NCI-H1930 (cell line): ENCODE measurements at regions not wholly inside any gene's neighbourhood (a gene's known extent, or its start where the extent isn't known, plus 50 kb on each side); places are given as distances from the start of the nearest gene placed in this dataset.

Experiments used
- DNase-seq, 2 experiments: peaks; one replicate each; lab custom pipeline; 2025; lab: John Stamatoyannopoulos, UW

DNA sequence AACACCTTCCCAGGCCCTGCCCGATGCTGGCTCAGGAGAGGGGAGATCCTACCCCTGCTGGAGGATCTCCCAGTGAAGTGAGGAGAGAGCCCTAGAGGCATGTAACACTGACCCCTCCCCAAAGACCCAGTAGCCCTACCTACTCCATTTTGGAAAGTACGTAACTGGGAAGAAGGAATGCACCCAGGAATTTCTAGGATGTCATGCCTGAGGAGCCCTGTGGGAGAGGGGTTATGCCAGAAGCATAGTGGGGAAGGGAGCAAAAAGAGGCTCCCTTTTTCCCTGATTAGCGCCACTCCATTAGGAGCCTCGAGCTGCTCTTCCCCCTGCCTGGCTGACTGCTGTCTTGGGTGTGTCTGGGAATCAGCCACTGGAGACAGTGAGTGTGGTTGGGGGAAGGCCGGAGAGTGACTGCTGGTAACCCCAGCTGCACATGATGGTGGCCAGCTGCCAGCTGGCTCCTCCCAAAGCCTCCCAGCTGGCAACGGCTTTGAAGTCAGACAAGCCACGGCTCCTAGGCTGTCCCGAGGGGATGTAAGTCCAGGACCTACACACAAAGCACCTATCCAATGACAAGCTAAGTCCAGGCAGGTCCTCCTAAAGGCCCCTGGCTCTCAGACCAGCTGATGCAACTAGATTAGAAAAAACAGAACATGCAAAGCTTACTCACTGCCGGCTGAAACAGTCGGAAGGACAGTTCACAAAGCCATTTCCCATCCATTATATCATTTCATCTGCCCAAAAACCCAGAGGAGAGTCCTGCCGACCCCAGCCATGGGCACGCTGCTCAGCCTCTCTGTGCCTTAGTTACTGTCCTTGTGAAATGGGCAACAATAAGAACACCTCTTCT is 136.5 kb upstream of the ABCA1 start:
- peak; percentile 41 to 43 for DNase-seq

- no peak for DNase-seq
Observed at GRCh38 chr9:105065098-105066088, 137.4 kb upstream of the ABCA1 start.

DNA sequence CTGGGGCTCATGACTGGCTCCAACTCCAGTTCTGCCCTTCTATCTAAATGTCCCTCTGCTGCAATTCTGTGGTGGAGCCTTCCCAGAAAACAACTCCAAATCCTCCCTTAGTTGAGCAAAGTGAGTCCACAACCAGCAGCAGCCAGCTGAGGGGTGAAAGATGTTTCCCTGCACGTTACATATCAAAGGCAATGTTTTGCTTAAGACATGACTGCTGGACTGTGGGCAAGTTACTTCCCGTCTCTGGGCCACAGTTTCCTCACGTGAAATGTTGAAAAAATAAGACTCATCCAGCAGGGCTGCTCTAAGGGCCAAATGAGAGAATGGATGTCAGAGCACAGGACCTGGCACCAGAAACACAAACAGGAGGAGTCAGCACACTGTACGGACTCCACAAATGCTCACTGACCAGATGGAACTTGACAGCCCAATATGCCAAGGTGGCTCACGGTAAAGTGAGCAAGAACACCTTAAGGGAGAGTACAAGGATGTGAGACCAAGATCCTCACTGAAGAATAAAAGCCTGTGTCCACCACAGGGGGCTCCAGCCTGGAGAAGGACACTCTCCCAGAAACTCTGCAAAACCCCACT is 138.4 kb upstream of the ABCA1 start:
- no peak for DNase-seq

- DNase-seq: no peak
Observed at GRCh38 chr9:105067895-105068580, 140.1 kb upstream of the ABCA1 start.

GRCh38 chr9:105069285-105069684 is 141.3 kb upstream of the ABCA1 start:
- DNase-seq: no peak

DNA sequence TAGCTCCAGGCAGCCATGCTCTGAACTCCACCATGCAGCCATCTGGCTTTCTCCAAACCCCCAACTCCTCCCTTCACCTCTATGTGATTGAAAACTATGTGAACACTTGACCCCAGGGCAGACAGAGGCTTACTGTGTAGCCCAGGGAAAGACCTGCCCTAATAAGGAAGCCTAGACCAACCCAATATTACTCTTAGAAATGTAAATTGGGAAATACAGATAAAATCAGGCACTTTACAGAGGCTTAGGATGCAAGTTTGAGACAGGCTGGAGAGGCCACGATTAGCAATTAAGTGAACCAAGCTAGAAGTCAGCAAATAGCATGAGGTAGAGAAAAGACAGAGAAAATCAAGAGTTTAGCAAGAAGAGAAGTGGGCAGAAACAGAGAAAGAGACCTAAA is 141.7 kb upstream of the ABCA1 start:
- no peak for DNase-seq

DNA sequence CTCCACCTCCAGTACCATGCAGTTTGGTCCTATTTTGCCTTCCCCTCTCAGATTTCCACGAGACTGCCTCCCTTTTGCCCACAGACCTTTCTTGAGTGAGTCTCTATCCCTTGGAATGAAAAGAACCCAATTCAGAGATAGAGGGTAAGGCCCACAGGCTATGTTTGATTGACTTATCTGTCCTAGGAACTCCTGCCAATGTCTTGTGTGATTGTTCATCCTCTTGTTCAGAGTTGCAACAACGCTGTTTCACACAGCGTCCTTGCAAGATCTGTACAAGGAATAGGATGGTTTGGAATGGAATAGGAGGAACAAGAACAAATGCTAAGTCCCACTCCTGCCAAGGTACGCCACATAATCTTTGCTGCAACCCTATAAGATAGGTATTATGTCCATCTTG is 142.2 kb upstream of the ABCA1 start:
- no peak for DNase-seq

DNA sequence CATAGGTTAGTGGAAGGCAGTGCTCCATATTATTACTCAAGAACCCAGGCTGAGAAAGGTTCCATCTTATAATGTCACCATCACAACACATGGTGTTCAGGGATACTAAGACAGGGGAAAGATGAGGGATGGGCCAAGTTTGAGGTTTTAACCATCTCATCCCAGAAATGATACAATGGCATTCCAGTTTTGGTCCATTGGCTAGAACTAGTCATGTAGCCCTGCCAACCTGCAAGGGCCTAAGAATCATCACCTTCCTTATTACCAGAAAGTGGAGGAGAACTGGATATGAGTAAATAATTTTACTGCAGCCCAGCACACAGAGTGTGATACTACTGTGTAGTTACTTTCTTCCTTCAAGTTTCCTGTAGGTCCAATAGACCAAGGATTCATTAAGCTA is 144.5 kb upstream of the ABCA1 start:
- DNase-seq: no peak

- no peak for DNase-seq
Observed at GRCh38 chr9:105073147-105073546, 145.2 kb upstream of the ABCA1 start.

DNA sequence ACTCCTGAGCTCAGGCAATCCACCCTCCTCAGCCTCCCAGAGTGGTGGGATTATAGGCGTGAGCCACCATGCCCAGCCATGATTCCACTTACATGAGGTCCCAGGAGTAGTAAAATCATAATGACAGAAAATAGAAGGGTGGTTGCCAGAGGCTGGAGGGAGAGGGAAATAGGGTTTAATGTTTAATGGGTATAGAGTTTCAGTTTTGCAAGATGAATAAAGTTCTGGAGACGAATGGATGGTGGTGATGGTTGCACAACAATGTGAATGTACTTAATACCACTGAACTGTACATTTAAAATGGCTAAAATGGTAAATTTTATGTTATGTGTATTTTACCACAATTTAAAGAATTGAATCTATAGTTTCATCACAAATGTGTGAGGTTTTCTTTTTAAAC is 146.5 kb upstream of the ABCA1 start:
- no peak for DNase-seq

GRCh38 chr9:105076729-105077128 is 148.8 kb upstream of the ABCA1 start:
- DNase-seq: no peak

DNA sequence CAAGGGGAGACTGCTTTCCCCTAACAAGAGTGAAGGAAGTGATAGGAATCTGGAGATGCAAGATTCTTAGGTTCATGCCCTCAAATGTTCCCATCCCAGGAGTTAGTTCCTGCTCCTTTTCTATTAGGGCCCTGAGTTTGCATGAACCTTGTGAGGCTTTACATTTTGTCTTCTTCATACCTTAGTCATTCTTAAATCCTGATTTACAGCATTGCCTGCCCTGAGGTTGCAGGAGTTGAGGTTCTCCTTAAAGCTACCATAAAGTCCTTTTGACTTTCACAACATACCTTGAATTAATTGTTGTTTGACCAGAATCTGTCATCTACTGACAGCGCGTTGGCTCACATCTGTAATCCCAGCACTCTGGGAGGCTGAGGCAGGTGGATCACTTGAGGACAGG is 151.5 kb upstream of the ABCA1 start:
- DNase-seq: no peak

- DNase-seq: no peak
Observed at GRCh38 chr9:105082843-105083242, 154.9 kb upstream of the ABCA1 start.

DNA sequence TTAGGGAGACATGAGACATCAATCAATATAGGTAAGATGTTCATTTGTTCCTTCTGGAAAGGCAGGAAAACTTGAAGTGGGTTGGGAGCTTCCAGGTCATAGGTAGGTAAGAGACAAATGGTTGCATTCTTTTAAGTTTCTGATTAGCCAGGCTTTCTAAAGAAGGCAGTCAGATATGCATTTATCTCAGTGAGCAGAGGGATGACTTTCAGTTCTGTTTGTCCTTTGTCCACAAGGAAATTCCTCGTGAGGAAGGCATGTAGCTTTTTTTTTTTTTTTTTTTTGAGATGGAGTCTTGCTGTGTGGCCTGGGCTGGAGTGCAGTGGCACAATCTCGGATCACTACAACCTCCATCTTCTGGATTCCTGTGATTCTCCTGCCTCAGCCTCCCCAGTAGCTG is 155.3 kb upstream of the ABCA1 start:
- no peak for DNase-seq

GRCh38 chr9:105087910-105088898 is 156.2 kb upstream of the SLC44A1 start:
- DNase-seq: no peak

DNA sequence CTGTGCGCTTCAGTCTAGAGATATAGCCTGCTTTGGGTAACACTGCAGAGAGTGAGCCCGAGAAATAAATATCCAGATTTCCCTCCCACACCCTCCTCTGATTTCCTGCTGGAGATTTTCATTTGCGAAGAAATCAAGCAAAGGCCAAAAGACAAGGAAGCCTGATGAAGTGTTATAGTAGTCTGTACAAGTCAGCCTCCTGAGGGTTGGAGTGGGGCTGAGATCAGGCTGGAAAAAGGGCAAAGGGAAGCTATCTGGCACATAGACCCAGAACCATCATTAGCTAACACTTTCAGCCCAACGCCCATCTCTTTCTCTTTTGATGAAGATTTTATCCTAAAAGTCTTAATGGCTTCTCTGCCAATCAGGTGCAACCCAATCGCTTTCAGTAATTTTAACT is 154.6 kb upstream of the SLC44A1 start:
- DNase-seq: no peak

DNA sequence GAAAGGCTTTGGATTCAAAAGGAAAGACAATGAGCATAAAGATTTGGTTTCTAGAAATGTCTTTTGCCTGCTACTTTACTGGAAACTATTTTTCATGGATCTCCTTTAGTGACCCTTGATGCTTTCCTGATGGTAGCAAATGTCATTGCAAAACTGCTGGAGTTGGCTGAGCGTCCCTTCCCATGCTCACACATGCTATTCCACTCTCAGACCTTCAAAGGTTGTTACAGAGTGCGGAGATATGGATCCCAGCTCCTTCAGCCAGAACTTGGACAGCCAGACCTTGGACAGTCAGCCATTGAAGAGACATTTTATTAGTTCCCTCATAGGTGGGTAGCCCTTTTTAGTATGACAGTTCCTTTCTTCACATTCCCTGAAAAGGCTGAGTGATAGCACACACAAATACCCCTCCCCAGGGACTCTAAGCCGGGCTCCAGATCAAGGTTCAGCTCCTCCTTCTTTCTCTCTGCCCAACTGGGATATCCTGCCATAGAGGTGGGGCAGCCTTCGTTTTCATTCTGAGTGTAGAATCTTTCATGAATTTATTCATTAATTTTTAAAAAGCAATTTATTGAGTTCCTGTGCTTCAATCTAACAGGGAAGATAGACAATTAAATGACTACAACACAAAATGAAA is 153.3 kb upstream of the SLC44A1 start:
- no peak for DNase-seq

- DNase-seq: no peak
Observed at GRCh38 chr9:105093685-105094084, 150.8 kb upstream of the SLC44A1 start.

GRCh38 chr9:105098370-105098769 is 146.1 kb upstream of the SLC44A1 start:
- no peak for DNase-seq

- DNase-seq: no peak
Observed at GRCh38 chr9:105103776-105104175, 140.7 kb upstream of the SLC44A1 start.
